DMS153 (cell line): ENCODE measurements at regions not wholly inside any gene's neighbourhood (a gene's known extent, or its start where the extent isn't known, plus 50 kb on each side); places are given as distances from the start of the nearest gene placed in this dataset.
"Not testable (repeated sequence)": the region's sequence is repeated elsewhere in the genome, so short reads cannot be mapped to it uniquely, and the experiment has no call there.

Source experiments
- DNase-seq: peaks from one replicate; lab custom pipeline; 2025; lab: John Stamatoyannopoulos, UW

GRCh38 chr4:131635191-131635590 is 1513.9 kb upstream of the PCDH10 start:
- no peak for DNase-seq

- DNase-seq, result no peak
Observed at GRCh38 chr4:131638781-131639180, 1510.3 kb upstream of the PCDH10 start.

GRCh38 chr4:131644619-131645018 is 1504.5 kb upstream of the PCDH10 start:
- DNase-seq, result no peak

GRCh38 chr4:131649227-131649626 is 1499.9 kb upstream of the PCDH10 start:
- no peak for DNase-seq

GRCh38 chr4:131650951-131651350 is 1498.1 kb upstream of the PCDH10 start:
- no peak for DNase-seq

- DNase-seq, result not testable (repeated sequence)
Observed at GRCh38 chr4:131683314-131683713, 1465.8 kb upstream of the PCDH10 start.

- DNase-seq, result no peak
Observed at GRCh38 chr4:131721883-131722282, 1427.2 kb upstream of the PCDH10 start.

- DNase-seq, result not testable (repeated sequence)
Observed at GRCh38 chr4:131723069-131723468, 1426.0 kb upstream of the PCDH10 start.

- DNase-seq, result not testable (repeated sequence)
Observed at GRCh38 chr4:131724847-131725246, 1424.2 kb upstream of the PCDH10 start.

- DNase-seq, result not testable (repeated sequence)
Observed at GRCh38 chr4:131725521-131725920, 1423.6 kb upstream of the PCDH10 start.

GRCh38 chr4:131726940-131727339 is 1422.2 kb upstream of the PCDH10 start:
- DNase-seq, result not testable (repeated sequence)

- not testable (repeated sequence) for DNase-seq
Observed at GRCh38 chr4:131727418-131727817, 1421.7 kb upstream of the PCDH10 start.

- not testable (repeated sequence) for DNase-seq
Observed at GRCh38 chr4:131729205-131729604, 1419.9 kb upstream of the PCDH10 start.

- not testable (repeated sequence) for DNase-seq
Observed at GRCh38 chr4:131729716-131730398, 1419.2 kb upstream of the PCDH10 start.

GRCh38 chr4:131730574-131730973 is 1418.5 kb upstream of the PCDH10 start:
- not testable (repeated sequence) for DNase-seq

- not testable (repeated sequence) for DNase-seq
Observed at GRCh38 chr4:131732034-131732630, 1417.0 kb upstream of the PCDH10 start.

- DNase-seq, result not testable (repeated sequence)
Observed at GRCh38 chr4:131734321-131734720, 1414.8 kb upstream of the PCDH10 start.

GRCh38 chr4:131734851-131735385 is 1414.2 kb upstream of the PCDH10 start:
- not testable (repeated sequence) for DNase-seq

- not testable (repeated sequence) for DNase-seq
Observed at GRCh38 chr4:131738991-131739390, 1410.1 kb upstream of the PCDH10 start.

- DNase-seq, result not testable (repeated sequence)
Observed at GRCh38 chr4:131741836-131742235, 1407.3 kb upstream of the PCDH10 start.

- DNase-seq, result not testable (repeated sequence)
Observed at GRCh38 chr4:131742536-131743205, 1406.4 kb upstream of the PCDH10 start.

GRCh38 chr4:131743348-131743747 is 1405.7 kb upstream of the PCDH10 start:
- DNase-seq, result not testable (repeated sequence)

GRCh38 chr4:131747203-131747602 is 1401.9 kb upstream of the PCDH10 start:
- not testable (repeated sequence) for DNase-seq
